ENCODE measurements at regions not wholly inside any gene's neighbourhood (a gene's known extent, or its start where the extent isn't known, plus 50 kb on each side); places are given as distances from the start of the nearest gene placed in this dataset.

- TF ChIP-seq CTCF (IDR thresholded peaks at IDR 0.05; ENCODE audit: low read depth, low read length, missing control alignments) = no peak
- DNase-seq (ENCODE audit: extremely low read depth, low read depth) = no peak
- H3K4me3 ChIP-seq (replicated peaks; ENCODE audit: low read depth, low read length) = no peak overlapping the region
Observed at GRCh38 chr1:79285667-79286066, 279.1 kb upstream of the ADGRL4 start.

DNA sequence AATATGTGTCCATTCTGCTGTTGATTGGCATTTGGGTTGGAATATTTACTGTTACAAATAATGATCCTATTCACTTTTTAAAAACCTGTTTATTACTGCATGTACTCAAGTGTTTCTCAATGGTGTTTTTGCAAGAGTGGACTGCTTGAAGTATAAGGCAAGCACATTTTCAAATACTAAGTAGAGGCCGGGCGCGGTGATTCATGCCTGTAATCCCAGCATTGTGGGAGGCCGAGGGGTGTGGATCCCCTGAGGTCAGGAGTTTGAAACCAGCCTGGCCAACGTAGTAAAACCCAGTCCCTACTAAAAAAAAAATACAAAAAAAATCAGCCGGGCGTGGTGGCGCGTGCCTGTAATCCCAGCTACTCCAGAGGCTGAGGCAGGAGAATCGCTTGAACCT lies 276.9 kb upstream of the ADGRL4 start:
- TF ChIP-seq CTCF (IDR thresholded peaks at IDR 0.05; ENCODE audit: low read depth, low read length, missing control alignments) = no peak
- no peak for DNase-seq (ENCODE audit: extremely low read depth, low read depth)
- no peak overlapping the region for H3K4me3 ChIP-seq (replicated peaks; ENCODE audit: low read depth, low read length)

DNA sequence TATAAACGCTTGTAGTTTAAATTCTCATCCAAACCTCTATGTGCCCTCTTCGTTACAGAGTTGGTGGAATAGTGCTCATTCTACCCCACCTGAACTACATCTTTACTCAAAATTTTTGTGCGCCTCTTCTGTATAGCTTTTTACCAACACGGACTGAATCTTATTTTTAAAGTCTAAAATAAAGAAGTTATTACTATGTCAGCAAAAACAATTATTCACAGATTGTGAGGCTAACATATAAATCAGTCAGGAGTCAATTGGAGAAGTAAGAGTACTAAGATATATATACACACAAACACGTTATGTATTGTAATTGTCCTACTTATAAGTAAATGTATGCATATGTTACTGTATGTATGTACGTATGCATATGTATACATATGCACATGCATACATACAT lies 274.9 kb upstream of the ADGRL4 start:
- TF ChIP-seq CTCF (IDR thresholded peaks at IDR 0.05; ENCODE audit: low read depth, low read length, missing control alignments) = no peak
- no peak for DNase-seq (ENCODE audit: extremely low read depth, low read depth)
- no peak overlapping the region for H3K4me3 ChIP-seq (replicated peaks; ENCODE audit: low read depth, low read length)

DNA sequence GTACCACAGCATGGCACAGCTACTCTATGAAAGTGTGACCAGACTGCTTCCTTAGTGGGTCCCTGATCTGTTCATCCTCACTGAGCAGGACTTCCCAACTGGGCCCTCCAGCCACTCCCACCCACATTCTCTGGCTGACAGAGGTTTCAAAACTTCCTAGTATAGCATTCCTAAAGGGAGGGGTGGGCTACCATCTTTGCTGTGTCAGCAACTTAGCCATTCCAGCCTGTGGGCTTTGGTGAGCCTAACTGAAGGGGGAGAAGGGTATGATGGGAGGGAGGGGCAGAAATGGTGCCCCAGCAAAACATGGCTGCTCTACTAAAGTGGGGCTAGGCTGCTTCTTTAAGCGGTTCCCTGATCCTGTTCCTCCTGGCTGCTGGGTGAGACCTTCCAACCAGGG lies 265.2 kb upstream of the ADGRL4 start:
- DNase-seq (ENCODE audit: extremely low read depth, low read depth) = no peak
- no peak for TF ChIP-seq CTCF (IDR thresholded peaks at IDR 0.05; ENCODE audit: low read depth, low read length, missing control alignments)

DNA sequence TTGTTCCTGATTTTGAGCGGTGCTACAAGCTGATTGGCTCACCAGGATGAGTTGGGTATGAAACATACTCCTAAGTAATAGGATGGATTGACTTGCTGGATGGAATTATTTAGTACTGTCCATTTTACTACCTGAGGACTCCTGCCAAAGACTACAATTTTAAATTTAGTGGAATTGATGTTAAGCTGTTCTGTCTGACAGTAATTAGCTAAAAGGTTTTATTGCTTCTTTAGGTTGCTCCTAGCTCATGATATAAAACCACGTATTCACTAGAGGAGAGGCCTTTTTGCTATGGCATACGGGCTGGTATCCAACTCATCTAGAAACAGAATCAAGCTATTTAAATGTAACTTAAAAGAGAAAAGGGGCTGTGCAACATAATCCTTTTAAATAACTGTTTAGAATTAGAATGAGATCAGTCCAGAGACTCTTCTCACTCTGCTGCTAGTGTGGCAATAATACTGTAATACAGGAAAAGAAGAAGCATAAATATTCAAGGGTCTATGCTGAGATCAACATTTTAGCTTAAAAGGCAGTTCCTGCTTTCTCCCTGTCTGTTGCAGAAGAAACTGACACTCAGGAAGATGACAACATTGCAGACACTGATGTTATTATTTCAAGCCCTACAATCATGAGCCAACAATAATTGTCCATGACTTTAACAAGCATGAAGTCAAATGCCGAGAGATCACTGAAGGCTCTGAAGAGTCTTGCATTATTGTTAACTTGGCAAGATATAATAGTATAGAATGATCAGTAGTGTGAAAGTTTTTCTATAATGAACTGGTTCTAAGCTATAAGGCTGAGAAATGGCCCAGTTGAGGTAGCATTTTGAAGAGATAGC lies 258.7 kb upstream of the ADGRL4 start:
- no peak for TF ChIP-seq CTCF (IDR thresholded peaks at IDR 0.05; ENCODE audit: low read depth, low read length, missing control alignments)
- DNase-seq (ENCODE audit: extremely low read depth, low read depth) = no peak
- no peak overlapping the region for H3K4me3 ChIP-seq (replicated peaks; ENCODE audit: low read depth, low read length)

More for the DNA sequence above, 265.2 kb upstream of the ADGRL4 start:
- H3K4me3 ChIP-seq (replicated peaks; ENCODE audit: low read depth, low read length) = no peak overlapping the region

GRCh38 chr1:79264285-79264684 lies 257.8 kb upstream of the ADGRL4 start:
- no peak for DNase-seq (ENCODE audit: extremely low read depth, low read depth)
- TF ChIP-seq CTCF (IDR thresholded peaks at IDR 0.05; ENCODE audit: low read depth, low read length, missing control alignments) = no peak
- H3K4me3 ChIP-seq (replicated peaks; ENCODE audit: low read depth, low read length) = no peak overlapping the region
